HT1080 (cell line): ENCODE measurements at regions not wholly inside any gene's neighbourhood (a gene's known extent, or its start where the extent isn't known, plus 50 kb on each side); places are given as distances from the start of the nearest gene placed in this dataset.

ENCODE experiments used
- DNase-seq: peaks from one replicate; pipeline ENCODE4 v3.0.0-alpha.2; 2015; ENCODE audit warnings: low read depth

GRCh38 chr7:24521917-24522623 lies 51.2 kb upstream of the PALS2 start:
- no peak for DNase-seq
